GM21526 (cell line): ENCODE measurements at regions not wholly inside any gene's neighbourhood (a gene's known extent, or its start where the extent isn't known, plus 50 kb on each side); places are given as distances from the start of the nearest gene placed in this dataset.

ENCODE experiments used
- ATAC-seq: cut with Tn5 transposase; IDR thresholded peaks from one replicate; pipeline ENCODE4 v1.9.1; 2021; ENCODE audit warnings: moderate library complexity; ENCODE audit not compliant: unreplicated experiment, low FRiP score

DNA sequence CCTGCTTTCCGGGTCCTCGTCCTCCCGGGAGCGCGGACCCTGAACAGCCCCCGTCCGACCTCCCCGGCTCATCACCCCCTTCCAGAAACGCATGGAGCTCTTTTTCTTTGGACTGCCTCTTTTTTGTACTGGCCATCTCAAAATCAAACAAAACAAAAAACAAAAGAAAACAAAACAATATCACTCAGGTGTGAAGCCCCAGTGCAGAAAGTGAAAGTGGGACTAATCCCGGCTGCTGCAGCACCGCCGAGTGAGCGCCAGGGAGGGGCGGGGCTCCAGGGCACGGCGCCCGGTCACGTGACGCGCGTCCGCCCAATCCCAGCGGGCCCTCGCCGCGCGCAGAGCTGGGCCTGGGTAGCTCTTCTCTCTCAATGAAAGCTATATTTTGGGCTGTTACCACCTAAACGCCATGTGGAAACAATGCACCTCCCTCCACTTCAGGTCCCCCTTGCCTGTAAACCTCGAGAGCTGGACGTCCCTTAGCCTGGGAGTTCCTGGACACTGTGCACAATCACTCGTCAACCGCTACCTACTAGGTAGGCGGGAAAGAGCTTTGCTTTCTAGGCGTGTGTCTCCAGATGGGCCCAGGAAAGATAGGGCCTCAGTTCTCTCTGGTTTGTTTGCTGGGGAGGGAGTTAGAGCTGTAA is 93.7 kb upstream of the PRDM1 start:
- peak; percentile 82 for ATAC-seq

DNA sequence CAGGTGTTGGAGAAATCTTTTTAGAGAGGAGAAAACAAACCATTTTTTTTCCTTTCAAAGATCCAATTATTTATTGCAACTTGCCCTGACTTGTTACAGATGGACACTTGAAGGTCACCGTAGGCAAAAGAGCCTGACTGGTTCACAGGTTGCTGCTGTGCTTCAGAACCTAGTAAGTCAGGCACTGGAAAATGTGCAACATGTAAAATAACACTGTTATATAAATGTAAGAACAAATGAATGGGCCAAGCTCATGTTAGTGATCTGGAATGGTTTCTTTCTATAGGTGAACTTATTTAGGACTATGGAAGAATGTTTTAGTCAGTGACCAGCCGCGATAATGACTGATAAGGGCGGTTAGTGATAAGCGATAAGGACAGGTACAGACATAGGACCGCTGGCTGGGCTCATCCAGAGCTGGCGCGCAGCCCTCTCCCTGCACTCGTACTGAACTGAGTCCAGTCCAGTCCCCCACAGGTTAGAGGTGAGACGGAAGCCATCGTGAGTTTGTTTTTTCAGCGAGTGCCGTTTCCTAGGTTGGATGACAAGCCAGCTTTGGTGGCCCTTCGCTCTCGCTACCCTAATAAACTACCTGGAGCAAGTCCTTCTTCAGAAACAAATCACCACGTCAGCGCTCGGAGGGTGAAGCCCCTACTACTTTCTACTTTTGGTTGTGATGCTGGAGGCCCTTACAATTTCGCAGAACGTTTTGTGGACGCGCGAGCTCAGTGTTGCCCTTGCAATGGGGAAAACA is 94.4 kb upstream of the PRDM1 start:
- peak; percentile 36 for ATAC-seq

DNA sequence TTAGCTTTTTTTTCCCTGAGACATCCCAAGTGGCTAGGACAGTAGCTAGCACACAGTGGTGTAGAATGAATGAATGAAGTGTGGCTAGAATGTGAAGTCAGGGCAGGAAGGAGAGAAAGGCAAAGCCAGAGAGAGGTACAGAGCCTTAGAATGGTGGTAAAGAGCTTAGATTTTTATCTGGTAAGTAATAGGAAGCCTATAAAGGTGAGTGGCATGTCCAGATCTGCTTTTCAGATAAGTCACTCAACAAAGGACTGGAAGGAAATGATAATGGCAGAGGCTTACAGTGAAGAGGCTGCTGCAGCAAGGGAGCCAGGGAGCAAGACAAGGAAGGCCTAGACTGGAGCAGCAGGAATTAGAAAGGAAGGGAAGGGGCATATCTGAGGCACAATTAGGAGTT is 96.0 kb upstream of the PRDM1 start:
- no peak for ATAC-seq

DNA sequence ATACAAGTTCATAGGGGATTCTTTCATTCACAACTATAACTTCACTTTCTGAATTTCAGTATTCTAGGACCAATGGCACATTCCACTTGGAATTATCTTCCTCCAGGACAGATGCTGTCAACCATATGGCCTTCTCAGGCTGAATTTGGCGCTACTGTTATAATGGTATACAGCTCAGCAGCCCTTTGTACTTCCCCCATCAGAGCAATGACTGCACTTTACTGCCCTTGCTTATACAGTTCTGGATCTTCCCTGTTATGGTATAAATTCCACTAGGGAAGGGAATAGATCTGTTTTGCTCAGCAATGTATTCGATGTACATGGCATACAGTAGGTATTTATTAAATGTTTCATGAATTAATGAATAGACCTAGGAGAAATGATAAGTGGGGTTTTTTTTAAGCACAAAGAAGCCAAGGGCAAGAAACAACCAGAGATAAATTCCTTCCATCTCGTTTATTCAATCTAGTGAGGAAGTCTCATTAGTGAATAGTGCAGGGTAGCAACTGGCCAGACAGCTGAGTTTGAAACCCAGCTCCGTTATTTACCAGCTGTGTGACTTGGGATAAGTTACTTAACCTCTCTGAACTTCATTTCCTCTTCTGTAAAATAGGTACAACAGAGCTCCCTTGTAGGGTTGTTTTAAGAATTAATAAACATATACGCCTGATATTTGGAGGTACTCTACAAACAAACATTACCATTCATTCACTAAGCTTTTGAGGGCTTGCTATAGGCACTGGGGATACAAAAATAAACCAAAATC is 97.1 kb upstream of the PRDM1 start:
- ATAC-seq = no peak

- no peak for ATAC-seq
These were observed 97.8 kb upstream of the PRDM1 start for GRCh38 chr6:105988321-105988720.

DNA sequence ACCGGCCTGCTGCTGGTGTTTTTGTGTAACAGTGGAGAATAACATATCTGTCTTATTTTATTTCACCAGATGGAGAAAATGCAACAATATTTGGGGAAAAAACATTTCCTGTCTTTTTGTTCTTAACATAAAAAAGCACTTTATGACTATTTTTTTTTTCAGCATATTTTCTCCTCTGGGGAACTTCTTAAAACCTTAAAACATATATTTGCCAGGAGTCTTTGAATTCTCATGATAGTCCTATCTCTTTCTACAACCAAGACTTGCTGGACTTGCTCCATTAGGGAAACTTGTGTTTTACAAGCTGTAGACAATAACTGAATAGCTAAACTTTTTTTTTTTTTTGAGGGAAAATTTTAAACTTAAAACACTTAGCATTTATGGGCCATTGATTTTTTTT is 98.6 kb upstream of the PRDM1 start:
- no peak for ATAC-seq

DNA sequence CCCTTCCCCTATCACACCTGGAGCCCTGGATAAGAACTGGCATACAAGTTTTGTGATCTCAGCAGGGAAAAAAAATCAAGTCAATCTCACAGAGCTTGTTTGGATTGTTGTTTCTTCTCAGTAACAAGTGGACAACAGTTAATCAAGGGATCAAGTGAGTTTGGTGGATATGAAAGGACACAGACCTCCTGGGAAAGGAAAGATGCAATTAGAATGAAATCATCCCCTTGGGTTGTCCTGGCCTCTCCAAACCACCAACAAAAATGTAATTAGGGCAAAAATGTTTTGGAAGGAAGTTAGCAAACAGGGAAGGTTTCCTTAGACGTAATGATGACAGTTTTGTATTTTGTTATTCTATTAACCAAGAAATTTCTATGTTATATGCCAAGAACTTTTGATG is 99.1 kb upstream of the PRDM1 start:
- ATAC-seq = no peak

- no peak for ATAC-seq
These were observed 100.1 kb upstream of the PRDM1 start for GRCh38 chr6:105985816-105986632.

DNA sequence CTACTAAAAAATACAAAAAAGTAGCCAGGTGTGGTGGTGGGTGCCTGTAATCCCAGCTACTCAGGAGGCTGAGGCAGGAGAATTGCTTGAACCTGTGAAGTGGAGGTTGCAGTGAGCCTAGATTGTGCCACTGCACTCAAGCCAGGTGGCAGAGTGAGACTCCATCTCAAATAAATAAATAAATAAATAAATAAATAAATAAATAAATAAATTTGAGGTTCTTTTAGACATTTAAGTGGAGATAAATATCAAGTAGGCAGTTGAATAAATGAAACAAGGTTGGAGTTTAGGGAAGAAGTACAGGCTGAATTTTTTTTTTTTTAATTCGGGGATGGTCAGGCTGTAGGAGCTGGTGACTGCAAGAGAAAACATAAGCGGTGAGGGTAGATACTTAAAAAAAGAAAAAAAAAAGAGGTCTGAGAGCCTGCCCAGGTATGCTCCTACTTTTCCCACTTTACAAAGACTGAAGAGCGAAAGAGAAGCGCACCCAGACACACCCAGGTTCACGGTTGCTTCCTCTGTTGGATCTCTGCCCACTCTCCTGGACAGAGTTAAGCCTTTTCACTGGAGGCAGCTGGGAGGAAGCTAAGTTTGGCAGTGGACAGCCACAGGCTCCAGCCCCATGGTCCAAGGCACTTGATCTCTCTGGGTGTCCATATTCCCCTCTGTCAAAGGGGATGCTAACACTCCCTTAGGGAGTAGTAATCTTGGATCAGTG is 100.9 kb upstream of the PRDM1 start:
- no peak for ATAC-seq

DNA sequence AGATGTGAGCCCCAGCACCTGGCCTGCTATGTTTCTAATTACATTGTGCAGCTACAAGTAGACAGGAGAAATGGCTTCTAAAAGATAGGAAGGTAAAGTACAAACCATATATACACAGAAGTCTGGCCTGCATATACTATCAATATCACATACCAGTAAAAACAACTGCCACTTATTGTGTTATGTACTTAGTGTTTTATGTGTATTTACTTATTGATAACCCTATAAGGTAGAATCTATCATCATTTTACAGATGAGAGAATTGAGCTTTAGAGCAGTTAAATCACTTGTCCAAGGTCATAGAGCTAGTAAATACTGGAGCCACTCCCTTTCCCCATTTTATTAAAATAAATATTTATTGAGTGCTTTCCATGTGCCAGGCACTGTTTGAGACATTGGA is 102.4 kb upstream of the PRDM1 start:
- ATAC-seq = no peak

DNA sequence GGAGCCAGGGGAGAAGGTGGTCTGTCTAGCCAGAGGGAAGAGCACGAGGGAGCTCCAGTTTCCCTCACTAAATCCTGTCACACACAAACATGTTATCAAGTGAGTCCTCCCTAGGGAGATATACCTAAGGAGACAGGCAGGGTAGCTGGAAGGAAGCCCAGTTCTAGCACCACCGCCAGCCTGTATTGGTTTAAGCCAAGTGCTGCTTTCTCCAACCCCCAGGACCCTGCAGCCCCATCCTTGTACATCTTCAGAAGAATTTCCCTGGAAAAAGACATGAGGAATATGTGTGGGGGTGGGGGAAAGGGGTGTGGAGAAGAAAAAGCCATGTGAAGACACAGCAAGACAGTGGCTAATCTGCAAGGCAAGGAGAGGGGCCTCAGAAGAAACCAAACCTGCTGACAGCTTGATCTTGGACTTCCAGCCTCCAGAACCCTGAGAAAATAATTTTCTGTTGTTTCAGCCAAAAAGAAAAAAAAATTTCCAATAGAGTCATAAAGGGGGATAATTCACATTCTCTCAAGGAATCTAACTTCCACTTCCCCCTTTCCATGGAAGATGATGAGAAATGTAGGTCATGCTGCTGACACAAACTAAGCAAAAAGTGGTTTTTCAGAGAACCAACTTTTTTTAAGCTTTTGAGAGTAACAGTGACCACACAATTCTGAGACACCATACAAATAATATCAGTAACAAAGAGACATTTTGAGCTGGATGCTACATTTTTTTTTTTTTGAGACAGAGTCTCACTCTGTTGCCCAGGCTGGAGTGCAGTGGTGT is 103.2 kb upstream of the PRDM1 start:
- ATAC-seq = no peak

GRCh38 chr6:105981888-105982358 is 104.2 kb upstream of the PRDM1 start:
- no peak for ATAC-seq

GRCh38 chr6:105981002-105981887 is 104.9 kb upstream of the PRDM1 start:
- no peak for ATAC-seq

DNA sequence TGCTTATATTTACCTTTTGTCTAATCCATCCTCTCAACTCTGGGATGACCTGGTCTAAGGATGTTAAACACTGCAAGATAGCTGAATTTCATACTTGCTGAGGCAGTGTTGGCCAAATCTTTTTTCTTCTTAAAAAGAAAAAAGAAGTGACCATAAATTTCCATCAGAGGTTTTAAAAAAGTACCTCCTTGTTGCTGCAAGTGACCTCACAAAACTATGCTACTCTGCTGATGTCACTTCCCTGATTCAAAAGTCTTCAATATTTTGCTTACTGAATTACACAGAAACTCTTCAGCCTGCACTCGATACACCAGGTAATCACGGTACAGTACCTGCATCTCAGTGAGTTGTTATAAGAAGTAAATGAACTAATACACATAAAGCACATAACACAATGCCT is 107.2 kb upstream of the PRDM1 start:
- ATAC-seq = no peak

- ATAC-seq = no peak
These were observed 108.1 kb upstream of the PRDM1 start for GRCh38 chr6:105977934-105978504.

DNA sequence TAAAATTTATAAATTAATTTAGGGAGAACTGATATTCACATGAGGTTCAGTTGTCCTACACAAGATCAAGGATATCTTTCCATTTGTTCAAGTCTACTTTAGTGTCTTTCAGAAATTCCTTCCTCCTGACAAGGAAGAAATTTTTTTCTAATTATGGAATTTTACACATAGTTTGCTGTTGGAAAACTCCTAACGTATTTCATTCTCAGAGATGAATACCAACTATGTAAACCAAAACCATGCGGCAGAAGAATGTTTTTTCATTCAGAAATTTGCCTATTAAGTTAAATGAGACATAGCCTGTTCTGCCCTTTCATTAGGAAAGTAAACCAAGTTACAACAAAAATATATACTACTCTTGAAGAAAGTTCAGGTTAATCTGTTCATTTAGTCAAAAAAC is 111.2 kb upstream of the PRDM1 start:
- ATAC-seq = no peak

- no peak for ATAC-seq
These were observed 113.7 kb upstream of the PRDM1 start for GRCh38 chr6:105972440-105972839.
